K562 (cell line): ENCODE measurements at regions not wholly inside any gene's neighbourhood (a gene's known extent, or its start where the extent isn't known, plus 50 kb on each side); places are given as distances from the start of the nearest gene placed in this dataset.

Experiments
- BDP1 ChIP-seq: IDR thresholded peaks from 3 replicates; pipeline ENCODE4 v1.6.1; 2011; ENCODE audit not compliant: insufficient read length, insufficient read depth
- CTCF ChIP-seq, 3 experiments: IDR thresholded peaks in 2 of 3; conservative IDR thresholded peaks in 1 of 3; 2 replicates each; pipeline ENCODE4 v1.5.1; 2011 to 2012; ENCODE audit warnings: low read length in 3 of 3, mild to moderate bottlenecking in 3 of 3, control low read depth in 2 of 3, improper control_type of control experiment in 1 of 3, inconsistent platforms in 1 of 3, low read depth in 1 of 3, mixed read lengths in 1 of 3, moderate library complexity in 1 of 3; ENCODE audit not compliant: insufficient read depth in 2 of 3
- DPF2 ChIP-seq: fragments of 450-650 bp; IDR thresholded peaks from 2 replicates; pipeline ENCODE4 v1.6.1; 2016
- E2F6 ChIP-seq, 2 experiments: IDR thresholded peaks; 2 replicates each; pipeline ENCODE4 v1.6.1; 2011; ENCODE audit warnings: borderline replicate concordance in 1 of 2, control low read depth in 1 of 2, low read depth in 1 of 2, low read length in 1 of 2, mild to moderate bottlenecking in 1 of 2, mixed read lengths in 1 of 2, moderate library complexity in 1 of 2; ENCODE audit not compliant: insufficient read depth in 1 of 2, insufficient read length in 1 of 2, poor library complexity in 1 of 2, severe bottlenecking in 1 of 2; ENCODE audit errors: extremely low read depth in 1 of 2
- ESRRA ChIP-seq: fragments of 450-650 bp; IDR thresholded peaks from 2 replicates; pipeline ENCODE4 v1.6.1; 2014; ENCODE audit warnings: low read depth, mild to moderate bottlenecking, moderate library complexity, borderline replicate concordance
- HCFC1 ChIP-seq: IDR thresholded peaks from 2 replicates; pipeline ENCODE4 v1.6.1; 2012; ENCODE audit warnings: low read depth, low read length, improper control_type of control experiment
- HDAC3 ChIP-seq: fragments of 450-650 bp; IDR thresholded peaks from 2 replicates; pipeline ENCODE4 v1.6.1; 2018; ENCODE audit warnings: borderline replicate concordance, mild to moderate bottlenecking, moderate library complexity; ENCODE audit not compliant: partially characterized antibody
- NCOA4 ChIP-seq: fragments of 450-650 bp; IDR thresholded peaks from 2 replicates; pipeline ENCODE4 v1.6.1; 2018; ENCODE audit warnings: mild to moderate bottlenecking; ENCODE audit not compliant: partially characterized antibody
- POLR2A ChIP-seq: fragments of 450-650 bp; conservative IDR thresholded peaks from 2 replicates; pipeline ENCODE4 v1.6.1; 2016
- REST ChIP-seq, 2 experiments: fragments of 450-650 bp; formaldehyde crosslinking in 1 of 2; IDR thresholded peaks; 2 replicates each; pipeline versions ENCODE4 v1.4.0 to v1.6.1; 2014 to 2020; ENCODE audit warnings: mild to moderate bottlenecking in 2 of 2, borderline replicate concordance in 1 of 2, low read depth in 1 of 2
- SIRT6 ChIP-seq: IDR thresholded peaks from one replicate; pipeline ENCODE4 v1.6.1; 2012; ENCODE audit warnings: low read depth, mild to moderate bottlenecking, control low read depth, inconsistent platforms, low read length, moderate library complexity
- SMARCA4 ChIP-seq: fragments of 450-650 bp; IDR thresholded peaks from 2 replicates; pipeline ENCODE4 v1.6.1; 2016
- ZBTB17 ChIP-seq: fragments of 450-650 bp; formaldehyde crosslinking; IDR thresholded peaks from 2 replicates; pipeline ENCODE4 v1.4.0; 2020; ENCODE audit warnings: mild to moderate bottlenecking
- ZNF217 ChIP-seq: sonication (generic); formaldehyde crosslinking; IDR thresholded peaks from 2 replicates; pipeline ENCODE4 v1.8.0; 2022; ENCODE audit warnings: mild to moderate bottlenecking, missing genetic modification reagents

- TF ChIP-seq NCOA4 (no peak), HDAC3 (no peak), BDP1 (no peak), CTCF (IDR thresholded peaks at IDR 0.05 in 2 of 3, conservative IDR thresholded peaks at IDR 0.05 in 1 of 3; ENCODE audit: insufficient read depth in 2 of 3, low read depth in 1 of 3, low read length in 3 of 3) (no peak), E2F6 (IDR thresholded peaks at IDR 0.05; ENCODE audit: borderline replicate concordance in 1 of 2, extremely low read depth in 1 of 2, insufficient read depth in 1 of 2, insufficient read length in 1 of 2, low read depth in 1 of 2, low read length in 1 of 2, poor library complexity in 1 of 2, severe bottlenecking in 1 of 2) (no peak), SIRT6 (no peak), ESRRA (no peak), REST (IDR thresholded peaks at IDR 0.05; ENCODE audit: borderline replicate concordance) (no peak), REST (CRISPR knock-in tag; IDR thresholded peaks at IDR 0.05; ENCODE audit: low read depth) (no peak), POLR2A (no peak), DPF2 (no peak), ZNF217 (CRISPR knock-in tag) (no peak), ZBTB17 (CRISPR knock-in tag) (no peak), HCFC1 (no peak), SMARCA4 (no peak)
Observed at GRCh38 chr10:80814147-80814652, 276.5 kb downstream of the SH2D4B start.
